GM18508 (cell line): ENCODE measurements at regions not wholly inside any gene's neighbourhood (a gene's known extent, or its start where the extent isn't known, plus 50 kb on each side); places are given as distances from the start of the nearest gene placed in this dataset.
"Not testable (repeated sequence)": the region's sequence is repeated elsewhere in the genome, so short reads cannot be mapped to it uniquely, and the experiment has no call there.

Source experiments
- ATAC-seq: cut with Tn5 transposase; IDR thresholded peaks from one replicate; pipeline ENCODE4 v1.9.1; 2021; ENCODE audit warnings: moderate number of reproducible peaks; ENCODE audit not compliant: insufficient read depth, unreplicated experiment

DNA sequence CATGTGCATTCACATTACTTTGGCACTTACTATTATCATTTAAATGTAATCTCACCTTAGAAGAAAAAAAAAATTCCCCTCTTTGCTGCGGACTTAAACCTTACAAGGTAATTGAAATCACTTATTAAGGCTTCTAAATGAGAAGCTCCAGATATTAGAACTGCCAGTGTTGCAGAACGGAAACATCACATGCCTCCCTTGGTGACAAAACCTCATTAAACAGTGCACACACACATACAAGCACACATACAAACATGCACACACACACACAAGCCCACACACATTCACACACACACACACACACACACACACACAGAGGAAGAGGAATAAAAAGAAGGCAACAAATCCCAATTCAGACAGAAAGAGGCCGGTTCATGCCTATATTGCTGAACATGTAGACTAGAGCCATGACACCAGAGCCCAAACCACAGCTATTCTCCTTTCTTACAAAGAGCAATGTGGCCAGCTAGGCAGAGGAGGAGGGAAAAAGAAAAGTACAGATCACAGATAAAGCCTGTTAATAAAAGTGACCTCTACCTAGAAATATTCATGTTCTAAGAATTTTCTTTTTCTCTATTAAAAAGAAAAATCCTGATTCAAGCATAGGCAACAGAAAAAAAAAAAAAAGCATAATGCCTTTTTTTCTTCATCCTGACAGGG lies 405.2 kb upstream of the FLRT2 start:
- ATAC-seq, result no peak

DNA sequence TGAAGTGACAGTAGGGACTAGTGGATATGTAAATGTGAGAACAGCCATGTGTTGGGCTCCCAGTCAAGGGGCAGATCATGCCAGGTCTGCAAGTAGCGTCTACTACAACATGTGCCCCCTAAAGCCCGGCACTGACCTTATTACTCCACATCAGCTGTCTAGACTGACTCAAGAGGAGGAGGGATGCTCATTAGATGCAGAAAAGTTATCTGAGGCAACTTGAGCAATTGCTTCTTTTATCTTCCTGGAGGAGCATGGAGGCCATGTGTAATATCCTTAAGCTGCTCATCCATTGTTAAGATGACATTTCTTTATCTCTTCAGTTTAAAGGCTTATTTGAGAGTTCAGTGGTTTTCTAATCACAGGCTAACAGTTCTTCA lies 404.7 kb upstream of the FLRT2 start:
- no peak for ATAC-seq

DNA sequence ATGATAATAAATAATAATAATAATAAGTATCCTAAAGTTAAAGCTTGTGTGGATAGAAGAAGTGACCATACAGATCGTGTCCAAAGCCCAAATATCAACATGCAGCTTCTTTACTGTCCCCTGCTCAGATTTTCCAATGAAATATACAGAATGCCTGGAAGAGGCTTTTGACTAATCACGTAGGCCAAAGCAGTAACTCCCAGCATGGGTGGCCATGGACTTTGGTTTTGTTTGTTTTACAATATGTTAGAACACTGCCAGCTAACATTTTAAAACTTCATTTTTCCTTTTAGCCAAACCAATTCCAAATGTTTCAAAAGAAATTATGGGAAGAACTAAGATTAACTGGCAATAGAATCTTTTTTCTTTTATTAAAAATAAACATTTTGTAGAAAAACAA lies 400.0 kb upstream of the FLRT2 start:
- no peak for ATAC-seq

DNA sequence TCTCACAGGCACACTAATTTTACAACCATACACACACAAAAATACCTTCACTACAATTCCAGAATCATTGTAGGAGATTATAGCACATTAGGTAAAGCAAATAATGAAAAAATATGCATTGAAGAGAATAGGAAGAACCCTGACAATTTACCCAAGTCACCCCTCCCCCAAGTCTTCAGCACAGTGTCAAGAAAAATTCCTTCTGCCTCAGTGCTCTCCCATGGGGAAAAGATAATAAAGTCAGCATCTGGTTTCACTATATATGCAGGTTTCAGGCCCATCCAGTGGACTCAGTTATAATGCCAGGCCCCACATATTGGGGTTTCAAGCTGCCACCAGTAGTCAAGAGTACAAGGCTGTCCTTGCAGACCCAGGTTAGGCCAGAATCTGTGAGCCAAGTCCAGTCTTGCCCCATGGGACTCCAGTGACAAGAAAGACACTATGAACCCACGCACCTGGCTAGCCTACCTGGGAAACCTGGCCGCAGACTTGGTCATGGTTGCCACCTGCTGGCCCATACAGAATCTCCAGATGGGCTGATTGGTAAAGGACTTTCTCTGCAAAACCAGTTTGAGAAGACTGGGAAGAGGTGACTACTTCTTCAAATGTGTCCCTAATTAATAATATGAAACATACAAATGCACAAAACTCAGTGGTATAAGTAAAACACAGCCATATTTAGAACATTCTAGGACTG lies 398.6 kb upstream of the FLRT2 start:
- no peak for ATAC-seq

DNA sequence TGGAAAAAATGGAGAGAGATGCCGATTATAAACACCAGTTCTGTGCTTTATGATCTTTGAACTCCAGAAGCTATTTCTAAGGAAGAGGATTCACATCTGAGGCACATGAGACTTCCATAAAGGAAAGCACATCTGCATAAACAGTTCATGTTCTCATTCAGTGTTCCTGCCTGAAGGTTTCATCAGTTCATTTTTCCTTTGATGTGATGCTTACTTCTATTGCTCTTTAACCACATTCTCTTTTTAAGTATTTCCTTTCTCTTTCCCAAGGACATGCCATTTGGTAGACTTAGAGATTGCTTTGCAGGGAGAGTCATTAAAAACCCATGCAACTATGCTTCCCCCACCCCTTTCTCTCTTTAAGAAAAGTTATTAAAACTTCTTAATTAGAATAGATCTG lies 387.0 kb upstream of the FLRT2 start:
- ATAC-seq, result no peak

DNA sequence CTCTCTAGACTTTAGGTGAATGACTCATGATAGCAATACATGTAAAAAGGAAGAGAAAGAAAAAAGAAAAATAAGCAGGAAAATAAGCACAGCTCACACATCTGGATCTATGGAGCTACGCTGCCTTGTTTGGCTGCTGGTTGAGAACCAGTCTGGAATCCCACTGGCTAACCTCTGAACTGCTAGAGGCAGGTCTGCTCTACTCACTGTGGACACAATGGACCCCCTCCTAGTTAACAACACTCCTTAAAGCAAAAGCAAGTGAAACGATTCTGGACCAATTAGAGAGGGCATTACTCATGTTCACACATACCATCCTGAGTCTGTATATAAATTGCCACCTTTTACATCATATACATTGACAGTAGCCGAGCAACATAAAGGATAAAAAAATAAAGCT lies 383.2 kb upstream of the FLRT2 start:
- no peak for ATAC-seq

DNA sequence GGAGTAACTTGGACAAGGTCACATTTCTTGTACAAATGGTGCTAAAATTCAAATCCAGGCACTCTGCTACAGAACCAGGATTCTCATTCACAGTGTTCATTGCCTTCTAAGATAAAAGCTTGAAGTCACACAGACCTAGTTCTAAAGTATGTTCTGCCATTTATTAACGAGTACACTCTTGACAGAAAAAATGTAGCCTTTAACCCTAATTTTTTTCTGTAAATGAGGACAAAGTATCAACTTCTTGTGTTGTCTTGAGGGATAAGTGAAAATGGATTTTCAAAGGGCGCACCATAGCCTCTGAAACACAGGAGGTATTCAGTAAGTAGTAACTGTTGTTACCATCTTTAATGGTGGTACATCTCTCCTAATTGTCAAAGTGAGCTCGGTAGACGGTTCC lies 379.8 kb upstream of the FLRT2 start:
- ATAC-seq, result no peak

DNA sequence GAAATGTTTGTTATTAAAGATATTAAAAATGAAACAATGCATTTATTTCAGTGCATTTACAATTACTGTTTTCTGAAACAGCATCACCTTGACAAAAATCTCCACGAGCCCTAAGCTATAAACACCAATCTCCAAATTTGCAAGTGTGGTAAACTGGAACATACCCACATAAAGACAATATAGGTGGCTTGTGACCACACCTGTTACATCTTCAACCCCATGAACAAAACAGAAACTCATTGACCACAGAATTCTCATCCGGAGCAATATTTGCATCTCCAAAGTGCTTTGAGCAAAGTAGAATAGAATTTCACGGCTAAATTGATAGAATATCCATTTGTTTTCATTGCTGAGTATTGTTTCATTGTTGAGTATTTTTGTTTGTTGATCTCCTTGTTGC lies 375.2 kb upstream of the FLRT2 start:
- no peak for ATAC-seq

DNA sequence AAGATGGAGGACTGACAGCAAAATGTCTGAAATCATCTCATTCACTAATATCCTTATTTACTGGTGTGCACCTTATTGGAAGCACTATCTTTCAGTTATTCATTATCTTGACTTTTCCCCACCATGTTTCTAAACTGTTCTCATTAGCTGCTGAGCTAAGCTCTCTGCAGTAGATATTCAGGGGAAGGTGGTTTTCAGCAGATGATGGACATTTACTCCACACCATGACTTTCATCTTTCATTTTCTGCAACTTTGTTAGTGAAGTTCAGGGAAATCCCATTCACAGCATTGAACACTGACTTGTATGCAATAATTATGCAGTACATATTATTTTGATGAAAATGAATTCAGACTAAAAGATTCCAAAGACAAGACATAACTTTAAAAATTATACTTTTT lies 373.6 kb upstream of the FLRT2 start:
- ATAC-seq, result no peak

DNA sequence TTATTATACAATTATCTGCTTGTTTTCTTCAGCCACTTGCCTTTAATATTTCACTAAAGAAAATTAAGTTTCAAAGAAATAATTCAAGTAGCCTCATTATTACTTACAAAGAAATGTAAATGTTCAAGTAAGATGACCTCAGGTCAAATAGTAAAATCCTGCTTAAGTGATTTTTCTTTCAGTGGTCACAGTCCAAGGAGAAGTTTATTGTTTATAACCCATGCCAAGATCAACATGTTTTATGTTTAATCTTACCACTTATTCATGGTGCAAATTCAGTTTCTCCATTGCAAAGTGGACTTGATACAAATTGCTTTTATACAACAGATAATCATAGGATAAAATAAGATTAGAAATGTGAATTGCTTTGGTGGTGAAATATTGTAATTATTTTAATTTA lies 370.2 kb upstream of the FLRT2 start:
- ATAC-seq, result no peak

DNA sequence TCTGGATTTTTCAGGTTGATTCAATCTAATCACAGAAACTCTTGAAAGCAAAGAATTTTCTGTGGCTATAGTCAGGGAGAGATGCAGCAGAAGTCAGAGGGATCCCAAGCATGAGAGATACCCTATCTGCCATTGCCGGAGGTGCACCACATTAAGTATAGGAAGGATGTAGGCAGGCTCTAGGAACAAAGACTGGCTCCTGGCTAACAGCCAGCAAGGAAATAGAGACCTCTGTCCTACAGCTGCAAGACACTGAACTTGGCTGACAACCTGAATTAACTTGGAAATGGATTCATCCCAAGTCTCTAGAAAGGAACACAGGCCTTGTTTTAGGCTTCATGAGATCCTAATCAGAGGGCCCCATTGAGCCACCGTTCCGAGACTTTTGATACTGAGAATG lies 364.9 kb upstream of the FLRT2 start:
- no peak for ATAC-seq

DNA sequence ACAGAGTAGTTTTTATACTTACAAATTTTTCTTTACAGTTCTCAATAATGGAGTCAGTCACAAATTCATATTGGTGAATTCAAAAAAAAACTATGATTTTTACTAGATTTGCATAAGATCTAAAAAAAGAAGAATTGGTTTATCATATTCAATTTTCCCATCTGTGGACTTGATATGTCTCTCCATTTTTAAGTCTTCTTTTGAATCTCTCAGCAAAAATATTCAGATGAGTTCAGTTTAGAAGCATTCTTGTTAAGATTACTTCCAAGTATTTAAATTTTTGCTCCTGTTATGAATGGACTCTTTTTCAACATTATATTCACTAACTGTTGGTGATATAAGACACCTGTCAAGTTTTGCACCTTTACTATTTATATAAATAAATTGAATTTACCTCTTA lies 360.6 kb upstream of the FLRT2 start:
- no peak for ATAC-seq

DNA sequence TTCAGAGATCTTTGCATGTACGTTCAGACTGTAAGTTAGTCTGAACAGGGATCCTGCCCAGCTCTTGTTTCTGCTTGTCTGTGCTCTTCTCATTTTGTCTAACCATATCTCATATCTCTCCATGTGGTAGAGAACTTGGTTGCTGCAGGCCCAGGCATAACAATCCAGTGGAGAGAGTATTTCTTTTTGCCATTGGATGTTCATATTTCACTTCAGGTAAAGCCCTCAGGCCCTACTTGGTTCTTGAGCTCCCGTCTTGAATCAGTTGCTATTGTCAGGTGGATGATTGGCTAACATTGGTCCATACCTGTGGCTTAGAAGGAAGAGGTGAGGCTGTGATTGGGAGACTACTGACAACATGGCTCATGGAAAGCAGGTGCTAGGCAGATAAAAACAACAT lies 357.7 kb upstream of the FLRT2 start:
- ATAC-seq, result no peak

DNA sequence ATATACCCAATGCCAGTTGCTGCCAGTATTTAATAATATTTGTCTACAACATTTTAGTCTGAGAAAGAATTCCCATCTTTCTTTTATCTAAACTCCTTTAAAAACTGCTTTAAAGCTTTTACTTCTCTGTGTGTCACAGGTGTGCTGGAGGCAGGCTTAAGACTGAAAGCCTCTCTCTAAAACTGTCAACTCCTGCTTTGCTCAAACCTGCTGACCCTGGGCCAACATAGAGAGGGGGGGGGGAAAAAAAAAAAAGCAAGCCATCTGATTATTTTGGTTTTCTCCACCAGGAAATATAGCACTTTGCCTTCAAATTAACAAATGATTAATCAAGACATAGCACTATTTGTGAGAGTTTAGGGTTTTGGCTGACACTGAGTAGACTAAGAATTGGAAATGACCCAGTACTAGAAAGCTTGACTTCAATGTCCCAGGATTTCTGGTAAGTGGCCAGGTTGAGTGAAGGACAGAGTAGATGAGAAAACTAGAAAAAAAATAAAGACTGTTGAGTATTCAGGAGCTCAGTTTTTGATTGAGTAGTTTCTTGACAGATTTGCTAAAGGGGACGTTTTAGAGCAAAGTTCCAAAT lies 357.0 kb upstream of the FLRT2 start:
- no peak for ATAC-seq

DNA sequence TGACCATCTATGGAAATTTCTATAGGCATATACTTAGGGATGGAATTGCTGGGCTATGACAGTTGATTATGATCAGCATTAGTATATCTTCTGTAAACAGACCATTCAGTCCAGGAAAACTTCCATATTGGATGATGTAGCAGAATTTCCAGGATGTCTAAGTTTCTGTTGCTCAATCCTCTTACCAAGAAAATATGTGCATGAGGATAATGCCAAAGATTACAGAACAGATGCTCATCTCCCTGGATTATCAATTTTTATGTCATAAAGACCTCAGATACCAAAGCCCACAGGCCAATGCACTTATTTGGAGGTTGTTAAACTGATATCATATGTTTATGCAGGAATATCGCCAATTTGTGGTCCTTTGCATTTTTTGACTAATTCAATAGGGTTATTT lies 354.4 kb upstream of the FLRT2 start:
- ATAC-seq, result no peak

DNA sequence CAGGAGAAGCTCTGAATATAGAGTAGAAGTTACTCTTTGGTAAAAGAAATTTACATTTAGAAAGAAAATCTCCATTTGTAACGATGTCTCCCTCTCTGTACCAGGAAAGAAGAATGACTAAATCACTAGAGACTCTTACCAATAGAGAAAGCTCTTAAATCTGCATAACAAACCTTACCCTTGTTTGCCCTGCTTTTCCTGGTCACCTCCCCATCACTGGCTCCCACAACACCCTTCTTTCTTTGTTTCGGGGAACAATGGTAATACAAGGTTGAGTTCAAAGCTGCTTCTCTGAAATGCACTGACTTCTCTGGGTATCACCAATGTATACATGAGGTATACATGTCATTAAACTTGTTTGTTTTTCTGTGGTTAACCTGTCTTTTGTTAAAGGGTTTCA lies 351.1 kb upstream of the FLRT2 start:
- ATAC-seq, result no peak

DNA sequence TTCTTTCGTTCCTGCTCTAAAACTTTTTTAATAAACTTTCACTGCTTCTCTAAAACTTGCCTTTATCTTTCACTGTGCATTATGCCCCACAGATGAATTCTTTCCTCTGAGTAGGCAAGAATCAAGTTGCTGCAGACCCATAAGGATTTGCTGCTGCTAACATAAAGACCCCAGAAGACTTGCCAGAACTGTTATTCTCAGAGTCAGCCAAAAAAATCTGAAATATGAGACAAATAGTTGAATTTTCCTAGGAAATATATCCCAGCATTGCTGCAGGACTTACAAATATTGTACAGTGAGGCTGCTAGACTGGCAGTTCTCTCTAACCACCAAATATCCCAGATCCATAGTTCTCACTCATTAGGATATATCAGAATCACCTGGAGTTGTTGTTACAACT lies 349.1 kb upstream of the FLRT2 start:
- no peak for ATAC-seq

DNA sequence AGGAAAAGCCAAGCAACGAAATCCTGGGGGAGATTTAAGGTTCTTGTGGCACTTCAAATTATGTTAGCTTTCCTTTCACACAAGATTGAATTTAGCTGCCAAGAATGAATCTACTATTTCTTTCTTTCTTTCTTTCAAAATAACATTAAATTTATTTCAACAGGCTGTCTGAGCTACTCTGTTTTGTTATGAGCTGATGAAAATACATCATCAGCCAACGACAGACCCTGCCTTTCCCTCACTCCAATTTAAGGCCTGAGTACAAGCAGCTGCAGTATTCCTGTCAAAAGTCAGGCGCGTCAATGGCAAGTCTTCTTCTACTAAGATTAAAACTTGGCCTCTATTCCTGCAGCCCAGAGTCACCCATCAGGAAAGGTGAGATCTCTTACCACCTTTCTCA lies 347.7 kb upstream of the FLRT2 start:
- no peak for ATAC-seq

DNA sequence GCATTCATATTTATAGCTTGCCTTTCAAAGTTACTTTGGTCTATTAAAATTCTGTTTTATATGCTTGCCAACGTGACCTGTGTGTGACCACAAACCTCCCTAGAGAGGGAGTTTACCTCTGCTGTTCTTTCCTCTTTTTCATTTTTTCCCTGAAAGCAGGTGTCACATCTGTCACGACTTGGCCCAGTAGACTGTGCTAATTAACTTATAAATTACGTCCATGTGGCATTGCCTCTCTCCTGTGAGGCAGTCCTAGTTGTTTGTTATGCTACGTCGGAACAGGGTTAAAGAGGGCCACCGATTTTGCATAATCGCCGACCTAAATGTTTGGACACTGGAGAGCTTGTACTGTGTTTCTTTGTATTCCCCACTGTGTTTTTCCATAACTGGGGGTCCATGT lies 343.9 kb upstream of the FLRT2 start:
- ATAC-seq, result no peak

DNA sequence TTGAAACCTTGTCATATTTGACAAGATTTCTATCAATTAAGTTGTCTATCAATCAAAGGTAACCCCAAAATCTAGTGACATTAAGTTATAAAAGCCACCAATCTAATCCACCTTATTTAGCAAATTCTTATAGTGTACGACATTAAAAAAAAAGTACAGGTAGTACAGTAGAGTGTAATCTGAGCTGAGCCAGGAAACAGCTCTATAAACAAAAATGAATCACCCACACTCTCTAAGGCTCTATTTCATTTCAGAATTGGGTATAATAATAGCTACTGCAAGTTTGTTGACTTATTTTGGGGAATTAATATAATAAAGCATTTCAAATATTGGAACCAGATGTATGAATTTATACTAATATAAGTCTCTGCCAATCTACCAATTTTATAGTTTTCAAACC lies 342.4 kb upstream of the FLRT2 start:
- ATAC-seq, result no peak

DNA sequence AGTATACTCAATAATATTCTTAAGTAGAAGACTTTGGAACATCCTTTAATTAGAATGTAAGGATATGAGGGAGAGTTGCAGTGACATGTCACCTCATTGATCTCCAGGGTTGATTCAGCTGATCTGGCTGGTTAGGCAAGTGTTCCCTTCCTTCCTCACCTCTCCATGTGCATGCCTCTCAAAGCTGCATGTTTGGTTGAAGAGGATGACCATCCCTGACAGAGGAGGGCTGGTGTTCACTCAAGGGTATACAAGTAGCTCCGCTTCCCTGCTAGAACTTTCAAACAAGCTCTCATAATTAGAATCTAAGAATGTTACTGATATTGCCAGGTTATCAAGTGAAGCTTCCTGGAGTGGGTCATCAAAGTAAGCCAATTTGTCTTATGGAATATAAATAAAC lies 341.1 kb upstream of the FLRT2 start:
- no peak for ATAC-seq

DNA sequence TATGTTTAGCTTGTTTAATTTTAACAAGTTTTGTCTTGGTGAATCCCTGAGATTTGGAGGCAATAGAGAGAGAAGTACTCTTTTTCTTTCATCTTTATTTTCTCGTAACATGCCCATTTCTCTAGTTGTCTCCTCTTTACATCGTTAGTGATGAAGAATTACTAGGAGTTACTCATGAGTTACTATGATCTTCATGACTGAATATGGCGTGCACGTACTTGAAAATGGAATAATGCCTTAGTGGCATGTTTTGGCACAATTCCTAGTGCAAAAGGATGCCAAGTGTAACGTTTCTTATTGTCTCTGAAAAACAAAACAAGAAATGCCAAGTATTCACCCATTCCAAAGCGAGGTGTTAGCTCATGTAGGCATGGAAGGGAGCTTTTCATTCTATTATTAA lies 340.7 kb upstream of the FLRT2 start:
- ATAC-seq, result not testable (repeated sequence)
